ENCODE measurements at regions not wholly inside any gene's neighbourhood (a gene's known extent, or its start where the extent isn't known, plus 50 kb on each side); places are given as distances from the start of the nearest gene placed in this dataset.

GRCh38 chr15:39100106-39100660 is 480.7 kb upstream of the THBS1 start:
- TF ChIP-seq POLR2AphosphoS5 (IDR thresholded peaks at IDR 0.05): no peak
- TF ChIP-seq CTCF (IDR thresholded peaks at IDR 0.05 in 8 of 11, conservative IDR thresholded peaks at IDR 0.05 in 3 of 11): no peak

All from spleen (tissue), 7 donors.